ENCODE measurements at regions not wholly inside any gene's neighbourhood (a gene's known extent, or its start where the extent isn't known, plus 50 kb on each side); places are given as distances from the start of the nearest gene placed in this dataset.

DNA sequence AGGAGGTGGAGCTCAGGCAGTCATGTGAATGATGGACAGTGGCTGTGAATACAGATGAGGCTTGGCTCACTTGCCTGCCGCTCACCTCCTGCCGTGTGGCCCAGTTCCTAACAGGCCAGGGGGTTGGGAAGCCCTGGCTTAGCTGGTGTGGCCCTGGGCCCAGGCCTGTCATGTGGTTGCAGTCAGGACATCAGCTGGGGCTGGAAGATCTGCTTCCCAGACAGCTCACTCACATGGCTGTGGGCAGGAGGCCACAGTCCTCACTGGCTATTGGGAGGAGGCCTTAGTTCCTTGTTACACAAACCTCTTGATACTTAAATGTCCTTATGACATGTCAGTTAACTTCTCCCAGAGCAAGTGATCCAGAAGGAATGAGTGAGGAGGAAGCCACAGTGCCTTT, 138.8 kb upstream of the CSF3R start:
- no peak overlapping the region for H3K4me3 ChIP-seq (replicated peaks; ENCODE audit: low read depth, low read length)
- DNase-seq (ENCODE audit: low read depth) = no peak
- TF ChIP-seq, protein P1, sequence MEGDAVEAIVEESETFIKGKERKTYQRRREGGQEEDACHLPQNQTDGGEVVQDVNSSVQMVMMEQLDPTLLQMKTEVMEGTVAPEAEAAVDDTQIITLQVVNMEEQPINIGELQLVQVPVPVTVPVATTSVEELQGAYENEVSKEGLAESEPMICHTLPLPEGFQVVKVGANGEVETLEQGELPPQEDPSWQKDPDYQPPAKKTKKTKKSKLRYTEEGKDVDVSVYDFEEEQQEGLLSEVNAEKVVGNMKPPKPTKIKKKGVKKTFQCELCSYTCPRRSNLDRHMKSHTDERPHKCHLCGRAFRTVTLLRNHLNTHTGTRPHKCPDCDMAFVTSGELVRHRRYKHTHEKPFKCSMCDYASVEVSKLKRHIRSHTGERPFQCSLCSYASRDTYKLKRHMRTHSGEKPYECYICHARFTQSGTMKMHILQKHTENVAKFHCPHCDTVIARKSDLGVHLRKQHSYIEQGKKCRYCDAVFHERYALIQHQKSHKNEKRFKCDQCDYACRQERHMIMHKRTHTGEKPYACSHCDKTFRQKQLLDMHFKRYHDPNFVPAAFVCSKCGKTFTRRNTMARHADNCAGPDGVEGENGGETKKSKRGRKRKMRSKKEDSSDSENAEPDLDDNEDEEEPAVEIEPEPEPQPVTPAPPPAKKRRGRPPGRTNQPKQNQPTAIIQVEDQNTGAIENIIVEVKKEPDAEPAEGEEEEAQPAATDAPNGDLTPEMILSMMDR (IDR thresholded peaks at IDR 0.05; ENCODE audit: low read length, missing control alignments) = no peak

DNA sequence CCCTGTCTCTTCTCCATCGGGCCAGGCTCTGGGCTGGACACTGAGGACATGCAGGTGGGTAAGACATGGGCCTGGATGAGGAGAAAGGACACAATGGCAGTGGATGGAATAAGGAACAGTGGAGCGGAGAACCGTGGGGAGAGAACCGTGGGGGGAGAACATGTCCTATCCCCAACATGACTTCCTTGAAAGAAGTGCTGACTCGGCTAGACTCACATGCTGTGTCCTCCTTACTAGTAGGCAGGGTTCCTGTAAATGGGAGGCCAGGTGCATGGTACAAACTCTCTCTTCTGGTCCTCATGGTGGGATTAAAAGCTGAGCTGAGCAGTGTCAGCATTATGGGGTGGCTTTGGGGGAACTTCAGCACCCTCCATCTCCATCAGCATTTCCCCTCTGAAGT, 137.4 kb upstream of the CSF3R start:
- H3K4me3 ChIP-seq (replicated peaks; ENCODE audit: low read depth, low read length) = no peak overlapping the region
- TF ChIP-seq, protein P1 (IDR thresholded peaks at IDR 0.05; ENCODE audit: low read length, missing control alignments) = no peak
- DNase-seq (ENCODE audit: low read depth) = no peak

DNA sequence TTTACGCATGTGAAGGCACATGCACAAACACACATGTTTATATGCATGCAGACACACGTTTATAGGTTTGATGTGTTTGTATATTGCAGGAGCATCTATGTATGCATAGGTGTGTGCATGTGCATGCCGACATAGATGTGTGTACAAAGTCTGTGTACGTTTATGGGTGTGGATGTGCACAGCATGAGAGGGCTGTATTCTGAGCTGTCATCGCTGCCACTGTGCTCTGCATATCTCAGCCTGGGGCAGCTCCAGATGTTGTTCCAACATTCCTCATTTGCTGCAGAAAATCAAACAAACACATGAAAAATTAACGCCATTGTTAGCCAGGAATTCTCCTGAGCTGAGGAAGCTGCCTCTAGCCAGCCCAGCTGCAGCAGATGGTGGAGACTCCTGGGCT, 132.3 kb upstream of the CSF3R start:
- H3K4me3 ChIP-seq (replicated peaks; ENCODE audit: low read depth, low read length) = no peak overlapping the region
- TF ChIP-seq, protein P1 (IDR thresholded peaks at IDR 0.05; ENCODE audit: low read length, missing control alignments) = no peak
- no peak for DNase-seq (ENCODE audit: low read depth)

DNA sequence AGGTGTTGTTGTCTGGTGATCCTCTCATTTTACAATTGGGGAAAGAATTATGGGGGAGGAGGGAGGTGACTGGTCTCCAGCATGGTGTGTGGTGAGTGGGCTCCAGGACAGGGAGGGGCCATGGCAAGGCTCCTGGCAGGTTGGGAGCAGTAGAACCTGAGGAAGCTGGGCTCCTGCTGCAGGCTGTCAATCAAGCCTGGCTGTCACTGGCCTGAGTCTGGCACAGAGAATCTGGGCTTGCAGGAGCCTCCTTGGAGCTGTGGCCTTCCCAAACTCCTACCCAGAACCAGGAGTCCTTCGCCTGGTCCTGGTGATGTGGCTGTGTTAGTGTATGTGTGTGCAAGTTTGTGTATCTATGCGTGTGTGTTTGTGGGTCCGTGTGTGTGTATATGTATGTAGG, 131.9 kb upstream of the CSF3R start:
- H3K4me3 ChIP-seq (replicated peaks; ENCODE audit: low read depth, low read length) = no peak overlapping the region
- no peak for DNase-seq (ENCODE audit: low read depth)
- TF ChIP-seq, protein P1 (IDR thresholded peaks at IDR 0.05; ENCODE audit: low read length, missing control alignments) = no peak

DNA sequence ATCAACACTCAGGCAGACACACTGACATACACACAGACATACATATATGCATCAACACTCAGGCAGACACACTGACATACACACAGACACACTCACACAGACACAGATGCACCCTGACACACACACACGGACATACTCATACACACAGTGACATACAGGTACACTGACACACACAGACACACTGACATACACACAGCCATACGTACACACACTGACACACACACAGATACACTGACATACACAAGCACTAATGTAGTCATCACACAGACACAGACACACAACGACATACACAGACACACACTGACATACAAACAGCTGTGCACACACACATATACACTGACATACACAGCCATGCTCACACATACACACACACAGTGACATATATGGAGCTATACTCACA, 131.0 kb upstream of the CSF3R start:
- no peak overlapping the region for H3K4me3 ChIP-seq (replicated peaks; ENCODE audit: low read depth, low read length)
- TF ChIP-seq, protein P1 (IDR thresholded peaks at IDR 0.05; ENCODE audit: low read length, missing control alignments) = no peak

DNA sequence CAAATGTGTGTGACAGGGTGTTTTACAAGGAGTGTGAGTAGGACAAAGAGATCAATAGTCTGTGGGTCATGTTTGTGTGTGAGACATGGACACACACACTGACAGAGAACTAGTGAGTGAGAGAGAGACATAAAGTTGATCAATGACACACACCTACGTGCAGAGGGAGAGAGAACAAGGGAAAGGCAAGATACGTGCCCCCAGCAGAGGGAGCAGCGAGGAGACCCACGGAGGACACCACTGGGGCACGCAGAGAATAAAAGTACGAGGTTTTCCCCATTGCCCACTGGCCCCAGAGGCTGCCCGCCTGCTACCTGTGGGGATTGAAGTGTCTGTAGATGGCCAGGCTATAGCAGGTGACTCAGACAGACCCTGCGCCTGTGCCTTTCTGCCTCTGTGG, 130.2 kb upstream of the CSF3R start:
- TF ChIP-seq, protein P1 (IDR thresholded peaks at IDR 0.05; ENCODE audit: low read length, missing control alignments) = no peak
- DNase-seq (ENCODE audit: low read depth) = no peak
- no peak overlapping the region for H3K4me3 ChIP-seq (replicated peaks; ENCODE audit: low read depth, low read length)

More for the DNA sequence above, 131.0 kb upstream of the CSF3R start:
- DNase-seq (ENCODE audit: low read depth) = no peak

DNA sequence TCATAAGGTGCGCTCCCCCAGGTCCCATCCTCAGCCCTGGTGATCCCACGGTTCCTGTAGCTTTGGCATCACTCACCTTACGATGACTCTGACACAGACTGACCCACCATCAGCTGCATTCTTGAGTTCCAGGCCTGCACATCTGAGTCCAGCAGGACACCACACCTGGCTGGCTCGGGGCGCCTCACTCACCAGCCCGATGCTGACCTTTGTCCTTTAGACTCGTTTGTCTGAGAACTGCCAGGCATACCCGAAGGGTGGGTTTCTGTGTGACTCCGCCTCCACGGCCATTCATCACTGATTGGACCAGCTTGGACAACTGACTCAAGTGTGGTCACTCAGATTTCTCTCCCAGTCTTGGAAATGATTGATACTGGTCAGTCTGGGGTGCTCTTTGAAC, 129.4 kb upstream of the CSF3R start:
- DNase-seq (ENCODE audit: low read depth) = no peak
- TF ChIP-seq, protein P1 (IDR thresholded peaks at IDR 0.05; ENCODE audit: low read length, missing control alignments) = no peak
- H3K4me3 ChIP-seq (replicated peaks; ENCODE audit: low read depth, low read length) = no peak overlapping the region

Data from fibroblast of pulmonary artery (primary cell).